ENCODE measurements at regions not wholly inside any gene's neighbourhood (a gene's known extent, or its start where the extent isn't known, plus 50 kb on each side); places are given as distances from the start of the nearest gene placed in this dataset.

GRCh38 chr13:77387607-77388200, 60.8 kb upstream of the MYCBP2 start:
- TF ChIP-seq CTCF (conservative IDR thresholded peaks at IDR 0.05; ENCODE audit: low read depth in 2 of 2) (no peak), REST (IDR thresholded peaks at IDR 0.05; ENCODE audit: unreplicated experiment) (no peak), POLR2AphosphoS5 (IDR thresholded peaks at IDR 0.05; ENCODE audit: low read depth) (no peak), ZNF331 (CRISPR knock-in tag; IDR thresholded peaks at IDR 0.05; ENCODE audit: low read depth) (no peak), EZH2 (IDR thresholded peaks at IDR 0.05; ENCODE audit: low read depth, unreplicated experiment) (no peak), JUNB (IDR thresholded peaks at IDR 0.05; ENCODE audit: unreplicated experiment) (no peak), EZH2phosphoT487 (IDR thresholded peaks at IDR 0.05; ENCODE audit: unreplicated experiment) (no peak), CREB1 (CRISPR knock-in tag; IDR thresholded peaks at IDR 0.05; ENCODE audit: low read depth) (no peak), NANOG (IDR thresholded peaks at IDR 0.05; ENCODE audit: borderline replicate concordance) (no peak), STAT1 (IDR thresholded peaks at IDR 0.05; ENCODE audit: unreplicated experiment) (no peak), ZNF114 (CRISPR knock-in tag; IDR thresholded peaks at IDR 0.05) (no peak), ETS1 (IDR thresholded peaks at IDR 0.05) (no peak), ZNF462 (CRISPR knock-in tag; IDR thresholded peaks at IDR 0.05) (no peak)
